ENCODE measurements at regions not wholly inside any gene's neighbourhood (a gene's known extent, or its start where the extent isn't known, plus 50 kb on each side); places are given as distances from the start of the nearest gene placed in this dataset.

GRCh38 chr9:14030375-14031059 lies 283.4 kb downstream of the NFIB start:
- Histone ChIP-seq H3K18ac (ENCODE audit: insufficient read length, low read depth, low read length) (no peak overlapping the region), H3K23me2 (ENCODE audit: insufficient read length, low read depth, low read length, poor library complexity, severe bottlenecking) (no peaks in the 10 kb centered on the region), H2BK12ac (ENCODE audit: insufficient read length, low read depth, low read length) (no peak overlapping the region), H3K27ac (ENCODE audit: insufficient read length, low read depth, low read length) (no peak overlapping the region), H2AFZ (ENCODE audit: low read length) (no peak overlapping the region), H2AK5ac (ENCODE audit: insufficient read length, low read length) (no peak overlapping the region), H2BK15ac (ENCODE audit: low read depth, low read length) (no peak overlapping the region), H3K23ac (ENCODE audit: insufficient read length, low read depth, low read length) (no peak overlapping the region), H3K4me2 (ENCODE audit: insufficient read depth, insufficient read length, low read length) (no peak overlapping the region), H3K79me1 (ENCODE audit: insufficient read depth, low read depth, low read length, poor library complexity, severe bottlenecking) (no peaks in the 10 kb centered on the region), H2BK120ac (ENCODE audit: low read depth, low read length, poor library complexity, severe bottlenecking) (no peak overlapping the region), H3K27me3 (ENCODE audit: insufficient read depth, low read length) (no peaks in the 10 kb centered on the region), H4K20me1 (ENCODE audit: control insufficient read depth, insufficient read depth, insufficient read length) (no peaks in the 10 kb centered on the region), H3K9me3 (ENCODE audit: control insufficient read depth, low read depth, low read length) (no peaks in the 10 kb centered on the region), H2BK5ac (ENCODE audit: insufficient read length, low read length) (no peak overlapping the region), H4K8ac (replicated peaks; ENCODE audit: insufficient read length, low read depth, low read length) (no peak overlapping the region), H3K9ac (ENCODE audit: extremely low read depth, insufficient read length, low read length) (no peak overlapping the region), H3K56ac (ENCODE audit: insufficient read length, low read depth, low read length) (no peak overlapping the region), H4K5ac (ENCODE audit: insufficient read length, low read depth, low read length) (no peak overlapping the region), H3T11ph (ENCODE audit: low read length) (no peak overlapping the region), H3K79me2 (ENCODE audit: insufficient read depth, low read length) (no peaks in the 10 kb centered on the region), H4K91ac (ENCODE audit: insufficient read length, low read depth, low read length) (no peak overlapping the region), H3K4ac (ENCODE audit: low read depth, low read length) (no peak overlapping the region), H3K4me1 (ENCODE audit: insufficient read depth, low read length) (peaks cover 3% of the 10 kb centered on the region; the same call in 1 of the 2 replicates), H3K14ac (ENCODE audit: insufficient read depth, low read length) (no peak overlapping the region), H2BK20ac (ENCODE audit: low read depth, low read length, poor library complexity, severe bottlenecking) (no peak overlapping the region)
- no peaks in the 10 kb centered on the region for H3K9me3 Mint-ChIP-seq
- no peaks in the 10 kb centered on the region for H3K36me3 Mint-ChIP-seq (ENCODE audit: insufficient read depth in 1 of 3, low read depth in 3 of 3)
- no peak overlapping the region for H3K27ac Mint-ChIP-seq
- no peak overlapping the region for H3K4me3 Mint-ChIP-seq
- no peak for DNase-seq
- H3K27me3 Mint-ChIP-seq (ENCODE audit: low read depth): no peaks in the 10 kb centered on the region; the same call in 1 of the 2 replicates
- WGBS (ENCODE audit: extremely low coverage, insufficient read length, low lambda C conversion rate): no CpG with 5 or more reads among the region's 7 CpGs
- peaks cover 12 to 19% of the 10 kb centered on the region in 2 experiments for H3K4me1 Mint-ChIP-seq
- no peak for TF ChIP-seq CTCF (conservative IDR thresholded peaks at IDR 0.05)
